HUES48 (cell line): ENCODE measurements at regions not wholly inside any gene's neighbourhood (a gene's known extent, or its start where the extent isn't known, plus 50 kb on each side); places are given as distances from the start of the nearest gene placed in this dataset.
"Not testable (repeated sequence)": the region's sequence is repeated elsewhere in the genome, so short reads cannot be mapped to it uniquely, and the experiment has no call there.

Experiments used
- H3K27ac ChIP-seq: one replicate; pipeline ENCODE4 v1.7.0; 2013; ENCODE audit warnings: low read depth, low read length, inconsistent platforms
- H3K27me3 ChIP-seq: 2 replicates; pipeline ENCODE4 v1.6.1; 2013; ENCODE audit warnings: mild to moderate bottlenecking, low read length; ENCODE audit not compliant: control insufficient read depth, insufficient read depth
- H3K36me3 ChIP-seq: 2 replicates; pipeline ENCODE4 v1.6.1; 2013; ENCODE audit warnings: low read length; ENCODE audit not compliant: control insufficient read depth, insufficient read depth
- H3K4me1 ChIP-seq: 2 replicates; pipeline ENCODE4 v1.6.1; 2013; ENCODE audit warnings: mild to moderate bottlenecking, low read length; ENCODE audit not compliant: control insufficient read depth, insufficient read depth
- H3K4me3 ChIP-seq: 2 replicates; pipeline ENCODE4 v1.5.1; 2013; ENCODE audit warnings: mild to moderate bottlenecking, low read depth, low read length
- H3K9ac ChIP-seq: 2 replicates; pipeline ENCODE4 v1.6.1; 2013; ENCODE audit warnings: mild to moderate bottlenecking, low read depth, low read length, moderate library complexity
- H3K9me3 ChIP-seq: 2 replicates; pipeline ENCODE4 v1.6.1; 2013; ENCODE audit warnings: low read length; ENCODE audit not compliant: control insufficient read depth, insufficient read depth

GRCh38 chr2:75415111-75415626, 145.6 kb downstream of the EVA1A start:
- Histone ChIP-seq H3K27me3 (no peaks in the 10 kb centered on the region), H3K9ac (no peak overlapping the region), H3K9me3 (no peaks in the 10 kb centered on the region), H3K27ac (no peak overlapping the region), H3K4me3 (no peak overlapping the region), H3K4me1 (peaks cover 6% of the 10 kb centered on the region; the same call in 1 of the 2 replicates), H3K36me3 (no peaks in the 10 kb centered on the region)

- Histone ChIP-seq H3K36me3 (no peaks in the 10 kb centered on the region), H3K4me3 (no peak overlapping the region), H3K27me3 (no peaks in the 10 kb centered on the region), H3K9me3 (no peaks in the 10 kb centered on the region), H3K27ac (no peak overlapping the region), H3K9ac (no peak overlapping the region), H3K4me1 (peaks cover 3% of the 10 kb centered on the region; the same call in 1 of the 2 replicates)
Measured at GRCh38 chr2:75411574-75411973, 149.2 kb downstream of the EVA1A start.

DNA sequence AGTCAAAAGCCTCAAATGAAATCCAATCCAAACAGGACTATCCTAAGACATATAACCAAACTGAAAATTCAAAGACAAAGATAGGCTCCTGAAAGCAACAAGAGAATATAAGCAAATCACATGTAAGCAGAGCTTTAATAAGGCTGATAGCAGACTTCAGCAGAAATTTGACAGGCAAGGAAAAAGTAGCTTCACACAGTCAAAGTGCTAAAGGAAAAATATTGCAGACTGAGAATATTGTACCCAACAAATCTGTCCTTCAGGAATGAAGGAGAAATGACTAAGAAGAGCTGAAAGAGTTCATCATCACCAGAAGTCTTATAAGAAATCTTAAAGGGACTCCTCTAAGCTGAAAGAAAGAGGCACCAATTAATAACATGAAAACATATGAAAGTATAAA, 150.0 kb downstream of the EVA1A start:
- no peak overlapping the region for H3K27ac ChIP-seq
- no peaks in the 10 kb centered on the region for H3K27me3 ChIP-seq
- H3K4me1 ChIP-seq = peaks cover 8% of the 10 kb centered on the region
- no peaks in the 10 kb centered on the region for H3K36me3 ChIP-seq
- H3K4me3 ChIP-seq = no peak overlapping the region
- no peak overlapping the region for H3K9ac ChIP-seq
- H3K9me3 ChIP-seq = no peaks in the 10 kb centered on the region

DNA sequence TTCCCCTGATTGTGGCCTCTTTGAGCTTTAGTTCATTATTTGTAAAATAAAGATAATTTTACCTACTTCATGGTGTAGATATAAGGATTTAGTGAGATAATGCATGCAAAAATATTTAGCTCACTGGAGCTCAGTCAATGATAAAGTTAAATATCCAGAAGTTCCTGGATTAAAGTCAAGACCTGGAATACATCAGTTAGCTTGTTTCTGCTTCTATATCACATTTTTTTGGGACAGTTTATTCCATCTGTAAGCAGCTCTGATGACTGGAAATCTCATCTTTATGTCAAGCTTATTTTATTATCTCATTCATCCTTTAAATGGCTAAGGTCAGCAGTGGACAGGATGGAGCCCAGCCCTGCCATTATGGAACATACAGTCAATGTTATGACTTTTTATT, 152.0 kb downstream of the EVA1A start:
- Histone ChIP-seq H3K9ac (no peak overlapping the region), H3K4me1 (peaks cover 20% of the 10 kb centered on the region), H3K4me3 (no peak overlapping the region), H3K9me3 (no peaks in the 10 kb centered on the region), H3K36me3 (no peaks in the 10 kb centered on the region), H3K27me3 (no peaks in the 10 kb centered on the region), H3K27ac (no peak overlapping the region)

GRCh38 chr2:75407038-75407530, 153.7 kb downstream of the EVA1A start:
- Histone ChIP-seq H3K4me1 (peaks cover 20% of the 10 kb centered on the region), H3K9me3 (no peaks in the 10 kb centered on the region), H3K9ac (no peak overlapping the region), H3K4me3 (no peak overlapping the region), H3K36me3 (no peaks in the 10 kb centered on the region), H3K27ac (no peak overlapping the region), H3K27me3 (no peaks in the 10 kb centered on the region)

DNA sequence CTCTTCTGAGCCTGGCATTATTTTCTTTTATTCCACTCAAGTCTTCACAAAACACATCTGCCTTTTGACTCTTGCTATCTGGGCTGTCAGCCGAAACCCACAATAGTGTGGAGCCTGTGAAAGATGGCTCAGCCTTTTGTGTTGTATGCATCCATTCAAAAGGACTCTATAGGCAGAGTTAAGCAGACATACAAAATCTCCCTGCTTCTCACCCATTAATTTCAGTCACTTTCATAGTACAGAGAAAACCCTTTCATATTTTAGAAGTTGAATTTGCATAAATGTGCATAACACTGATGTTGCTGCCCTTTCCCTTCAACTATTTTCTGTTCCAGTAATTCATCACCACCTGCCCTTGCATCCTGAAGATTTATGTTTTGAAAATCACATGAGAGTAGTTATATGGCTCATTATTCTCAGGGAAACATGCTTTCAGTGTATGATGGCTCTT, 154.6 kb downstream of the EVA1A start:
- Histone ChIP-seq H3K4me1 (peaks cover 20% of the 10 kb centered on the region), H3K27ac (no peak overlapping the region), H3K9me3 (no peaks in the 10 kb centered on the region), H3K9ac (no peak overlapping the region), H3K27me3 (no peaks in the 10 kb centered on the region), H3K4me3 (no peak overlapping the region), H3K36me3 (no peaks in the 10 kb centered on the region)

DNA sequence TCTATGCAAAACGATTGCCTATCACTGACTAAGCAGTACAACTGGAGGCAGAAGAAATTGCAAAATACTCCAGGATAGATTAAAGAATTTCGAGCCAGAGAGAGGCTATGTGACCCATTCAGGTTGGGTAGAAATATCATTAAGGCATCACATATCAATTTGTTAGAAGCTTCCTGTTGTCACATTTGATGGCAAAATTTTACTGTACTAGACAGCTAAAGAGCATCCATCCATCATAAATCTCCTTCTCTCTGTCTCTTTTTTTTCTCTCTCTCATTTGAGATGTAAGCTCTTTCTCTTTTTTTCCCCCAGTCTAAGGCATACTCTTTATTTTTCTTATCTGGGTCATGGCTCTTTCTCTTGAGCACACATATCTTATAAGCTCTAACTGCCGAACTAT, 155.7 kb downstream of the EVA1A start:
- Histone ChIP-seq H3K9ac (no peak overlapping the region), H3K4me1 (peaks cover 20% of the 10 kb centered on the region), H3K27me3 (no peaks in the 10 kb centered on the region), H3K36me3 (no peaks in the 10 kb centered on the region), H3K4me3 (no peak overlapping the region), H3K27ac (no peak overlapping the region), H3K9me3 (no peaks in the 10 kb centered on the region)

GRCh38 chr2:75403991-75404428, 156.7 kb downstream of the EVA1A start:
- Histone ChIP-seq H3K4me3 (no peak overlapping the region), H3K4me1 (peaks cover 20% of the 10 kb centered on the region), H3K9me3 (no peaks in the 10 kb centered on the region), H3K27ac (no peak overlapping the region), H3K27me3 (no peaks in the 10 kb centered on the region), H3K9ac (no peak overlapping the region), H3K36me3 (no peaks in the 10 kb centered on the region)

DNA sequence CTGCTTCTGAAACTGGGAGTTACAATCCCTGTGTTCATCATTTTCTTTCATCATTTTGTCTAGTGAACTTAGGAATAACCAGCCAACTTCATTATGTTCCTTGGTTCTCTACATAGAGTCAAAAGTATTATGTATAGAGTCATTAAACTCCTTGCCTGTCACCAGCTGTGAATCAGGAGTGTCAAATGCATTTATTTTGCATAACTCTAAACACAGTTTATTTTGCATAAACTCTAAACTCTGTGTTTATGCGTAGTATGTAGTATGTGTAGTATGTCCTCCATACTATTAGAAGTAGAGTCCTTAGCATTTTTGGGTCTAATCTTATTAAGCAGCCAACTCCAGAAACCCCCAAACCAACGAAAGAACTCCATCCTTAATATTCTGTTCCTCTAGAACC, 164.4 kb downstream of the EVA1A start:
- no peak overlapping the region for H3K9ac ChIP-seq
- H3K36me3 ChIP-seq = no peaks in the 10 kb centered on the region

GRCh38 chr2:75394764-75395163, 166.0 kb downstream of the EVA1A start:
- not testable (repeated sequence) for H3K27ac ChIP-seq, H3K9me3 ChIP-seq, H3K27me3 ChIP-seq, H3K36me3 ChIP-seq, H3K4me1 ChIP-seq, H3K9ac ChIP-seq, H3K4me3 ChIP-seq

More for the DNA sequence above, 164.4 kb downstream of the EVA1A start:
- Histone ChIP-seq H3K27ac (no peak overlapping the region), H3K27me3 (no peaks in the 10 kb centered on the region), H3K4me3 (no peak overlapping the region), H3K4me1 (no peaks in the 10 kb centered on the region), H3K9me3 (no peaks in the 10 kb centered on the region)

DNA sequence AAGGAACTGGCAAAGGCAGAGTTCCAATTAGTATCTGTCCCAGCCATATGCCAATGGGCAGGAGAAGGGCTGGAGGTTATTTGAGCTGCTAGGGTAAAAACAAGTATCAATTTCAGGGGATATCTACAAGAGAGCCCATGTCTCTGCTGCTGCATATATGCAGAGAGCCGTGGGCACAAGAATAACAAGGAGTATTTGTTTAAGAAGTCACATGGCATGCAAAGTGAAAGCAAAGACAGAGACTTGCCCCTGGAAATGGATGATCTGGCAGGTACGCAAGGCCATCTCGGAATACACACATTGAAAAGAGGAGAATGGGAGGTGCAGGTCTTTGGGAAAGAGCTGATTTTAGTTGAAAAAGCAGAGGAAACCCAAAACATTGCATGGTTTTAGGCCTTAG, 170.6 kb downstream of the EVA1A start:
- no peak overlapping the region for H3K4me3 ChIP-seq
- peaks cover 12% of the 10 kb centered on the region for H3K9me3 ChIP-seq
- no peaks in the 10 kb centered on the region for H3K4me1 ChIP-seq
- no peaks in the 10 kb centered on the region for H3K36me3 ChIP-seq
- no peak overlapping the region for H3K27ac ChIP-seq
- no peak overlapping the region for H3K9ac ChIP-seq
- no peaks in the 10 kb centered on the region for H3K27me3 ChIP-seq
